ENCODE measurements at regions not wholly inside any gene's neighbourhood (a gene's known extent, or its start where the extent isn't known, plus 50 kb on each side); places are given as distances from the start of the nearest gene placed in this dataset.

DNA sequence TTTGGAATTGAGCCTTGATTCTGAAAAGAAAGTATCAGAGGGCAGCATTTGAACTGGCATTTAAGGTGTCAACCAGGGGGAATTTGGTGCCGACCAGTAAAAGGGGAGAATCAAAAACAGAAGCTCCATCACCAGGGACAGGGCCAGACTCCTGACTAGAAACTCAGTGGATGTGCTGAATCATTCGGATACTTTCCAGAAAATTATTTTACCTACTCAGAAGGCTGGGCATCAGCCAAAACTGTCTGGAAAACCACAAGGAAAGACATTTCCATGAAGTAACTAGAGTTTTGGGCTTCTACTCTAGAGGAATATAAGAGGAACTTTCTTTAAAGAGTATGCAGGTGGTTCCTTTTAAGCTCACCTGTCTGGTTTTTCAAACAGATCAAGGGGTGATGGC, 756.6 kb downstream of the RNF144A start:
- H3K4me1 ChIP-seq = peaks cover 0 to 3% (median 0%) of the 10 kb centered on the region in 4 donors
- in situ Hi-C loops (cut with MboI; ENCODE audit: low pct_ligation_motif_present in 1 of 4, low pct_unique_long_range_greater_than_20kb in 1 of 4, low sequenced_read_pairs in 3 of 4) (loop anchor here in 1 of 4 donors (10.0 kb wide), 1 partner anchor 249 kb away; no protein-coding TSS in a partner anchor), intact Hi-C loops (cut with DNase I; ENCODE audit: low total_unique reads) (no loop called here)
- H3K27me3 ChIP-seq = no peaks in the 10 kb centered on the region
- H3K4me3 ChIP-seq = no peak overlapping the region
- TF ChIP-seq POLR2A (IDR thresholded peaks at IDR 0.05) (no peak), EP300 (IDR thresholded peaks at IDR 0.05; ENCODE audit: low read depth) (no peak), POLR2AphosphoS5 (IDR thresholded peaks at IDR 0.05) (no peak)
- TF ChIP-seq, protein P1, sequence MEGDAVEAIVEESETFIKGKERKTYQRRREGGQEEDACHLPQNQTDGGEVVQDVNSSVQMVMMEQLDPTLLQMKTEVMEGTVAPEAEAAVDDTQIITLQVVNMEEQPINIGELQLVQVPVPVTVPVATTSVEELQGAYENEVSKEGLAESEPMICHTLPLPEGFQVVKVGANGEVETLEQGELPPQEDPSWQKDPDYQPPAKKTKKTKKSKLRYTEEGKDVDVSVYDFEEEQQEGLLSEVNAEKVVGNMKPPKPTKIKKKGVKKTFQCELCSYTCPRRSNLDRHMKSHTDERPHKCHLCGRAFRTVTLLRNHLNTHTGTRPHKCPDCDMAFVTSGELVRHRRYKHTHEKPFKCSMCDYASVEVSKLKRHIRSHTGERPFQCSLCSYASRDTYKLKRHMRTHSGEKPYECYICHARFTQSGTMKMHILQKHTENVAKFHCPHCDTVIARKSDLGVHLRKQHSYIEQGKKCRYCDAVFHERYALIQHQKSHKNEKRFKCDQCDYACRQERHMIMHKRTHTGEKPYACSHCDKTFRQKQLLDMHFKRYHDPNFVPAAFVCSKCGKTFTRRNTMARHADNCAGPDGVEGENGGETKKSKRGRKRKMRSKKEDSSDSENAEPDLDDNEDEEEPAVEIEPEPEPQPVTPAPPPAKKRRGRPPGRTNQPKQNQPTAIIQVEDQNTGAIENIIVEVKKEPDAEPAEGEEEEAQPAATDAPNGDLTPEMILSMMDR (IDR thresholded peaks at IDR 0.05) = no peak
- H3K9me3 ChIP-seq = no peaks in the 10 kb centered on the region
- WGBS, 2 donors (ENCODE audit: low coverage in 1 of 2) = 81 to 90% methylated on average over 2 of the region's 2 CpGs
- H3K36me3 ChIP-seq = no peaks in the 10 kb centered on the region
- peak overlapping the region in 1 of 4 donors; percentile 12 for H3K27ac ChIP-seq
- no peak for DNase-seq

DNA sequence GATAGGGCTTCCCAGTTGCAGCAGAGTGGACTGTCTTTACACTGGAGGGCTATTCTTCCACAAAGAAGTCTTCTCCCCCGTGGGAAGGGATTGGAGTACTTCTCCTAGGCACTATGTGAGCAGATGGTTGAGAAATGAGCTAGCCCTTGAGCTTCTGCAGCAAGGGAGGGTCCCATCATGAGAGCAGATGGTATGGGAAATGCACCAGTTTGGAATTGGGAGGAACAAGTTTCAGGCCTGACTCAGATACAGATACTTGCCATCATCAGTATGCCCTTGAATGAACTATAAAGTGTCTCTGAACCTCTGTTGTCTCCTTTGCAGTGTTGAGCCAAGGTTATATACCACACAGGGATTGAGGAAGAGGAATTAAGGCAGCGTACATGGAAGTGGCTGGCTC, 757.4 kb downstream of the RNF144A start:
- DNase-seq = no peak
- WGBS, 2 donors (ENCODE audit: low coverage in 1 of 2) = 67 to 86% methylated on average over 2 of the region's 2 CpGs
- Histone ChIP-seq H3K4me3 (no peak overlapping the region), H3K36me3 (no peaks in the 10 kb centered on the region), H3K9me3 (no peaks in the 10 kb centered on the region), H3K4me1 (peaks cover 0 to 3% (median 0%) of the 10 kb centered on the region in 4 donors), H3K27ac (no peak overlapping the region), H3K27me3 (no peaks in the 10 kb centered on the region)
- no peak for TF ChIP-seq POLR2AphosphoS5 (IDR thresholded peaks at IDR 0.05)
- no peak for TF ChIP-seq EP300 (IDR thresholded peaks at IDR 0.05; ENCODE audit: low read depth)
- TF ChIP-seq, protein P1 (IDR thresholded peaks at IDR 0.05) = no peak
- no peak for TF ChIP-seq POLR2A (IDR thresholded peaks at IDR 0.05)
- in situ Hi-C loops (cut with MboI; ENCODE audit: low pct_ligation_motif_present in 1 of 4, low pct_unique_long_range_greater_than_20kb in 1 of 4, low sequenced_read_pairs in 3 of 4) (loop anchor here in 1 of 4 donors (10.0 kb wide), 1 partner anchor 250 kb away; no protein-coding TSS in a partner anchor), intact Hi-C loops (cut with DNase I; ENCODE audit: low total_unique reads) (no loop called here)

DNA sequence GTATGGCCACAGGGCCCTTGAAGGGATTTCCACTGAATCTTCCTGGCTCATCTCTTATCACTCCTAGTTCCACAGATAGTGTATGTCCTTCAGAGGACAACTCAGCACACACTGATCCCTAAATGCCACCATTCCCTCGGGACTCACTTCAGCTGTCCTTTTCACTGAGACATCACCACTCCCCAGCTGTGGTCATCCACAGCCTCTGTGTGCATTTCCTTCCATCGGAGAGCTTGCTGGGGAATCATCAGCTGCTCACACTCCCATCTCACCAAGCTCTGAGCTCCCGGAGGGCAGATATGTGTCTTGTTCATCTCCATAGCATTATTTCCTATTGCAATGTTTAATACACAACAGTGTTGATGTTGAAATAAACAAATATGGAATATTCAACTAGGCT, 759.5 kb downstream of the RNF144A start:
- no peaks in the 10 kb centered on the region for H3K27me3 ChIP-seq
- H3K4me1 ChIP-seq = peaks cover 0 to 3% (median 0%) of the 10 kb centered on the region in 4 donors
- intact Hi-C loops (cut with DNase I; ENCODE audit: low total_unique reads) = no loop called here
- in situ Hi-C loops (cut with MboI; ENCODE audit: low pct_ligation_motif_present in 1 of 4, low pct_unique_long_range_greater_than_20kb in 1 of 4, low sequenced_read_pairs in 3 of 4) = loop anchor here in 1 of 4 donors (10.0 kb wide), 1 partner anchor 252 kb away; no protein-coding TSS in a partner anchor
- H3K36me3 ChIP-seq = no peaks in the 10 kb centered on the region
- no peak for DNase-seq
- no peak overlapping the region for H3K27ac ChIP-seq
- WGBS, 2 donors (ENCODE audit: low coverage in 1 of 2) = 69 to 90% methylated on average over 2 to 3 of the region's 3 CpGs
- no peak overlapping the region for H3K4me3 ChIP-seq
- TF ChIP-seq POLR2A (IDR thresholded peaks at IDR 0.05) (no peak), EP300 (IDR thresholded peaks at IDR 0.05; ENCODE audit: low read depth) (no peak), POLR2AphosphoS5 (IDR thresholded peaks at IDR 0.05) (no peak)
- TF ChIP-seq, protein P1 (IDR thresholded peaks at IDR 0.05) = no peak
- no peaks in the 10 kb centered on the region for H3K9me3 ChIP-seq

DNA sequence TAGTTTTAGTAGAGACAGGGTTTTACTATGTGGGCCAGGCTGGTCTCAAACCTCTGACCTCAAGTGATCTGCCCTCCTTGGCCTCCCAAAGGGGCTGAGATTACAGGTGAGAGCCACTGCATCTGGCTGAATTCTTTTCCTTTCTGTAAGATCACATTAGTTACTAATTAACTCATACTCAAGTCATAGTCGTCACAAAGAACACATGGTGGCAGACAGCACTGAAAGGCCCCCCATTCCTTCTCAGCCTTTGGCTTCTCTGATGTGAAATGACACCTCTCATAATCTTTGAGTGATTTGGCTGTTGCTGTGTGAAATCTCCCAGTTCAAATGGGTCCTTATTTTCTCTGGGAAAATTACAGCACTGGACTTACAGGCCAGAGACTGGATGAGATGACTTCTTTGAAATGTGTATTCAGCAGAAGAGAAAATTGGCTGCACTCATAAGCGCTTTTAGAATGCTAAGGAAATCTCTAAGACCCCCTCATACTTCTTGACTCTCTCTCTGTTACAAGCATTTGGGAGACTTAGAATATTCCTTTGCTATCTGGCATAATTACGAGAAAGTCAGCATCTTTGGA, 764.8 kb downstream of the RNF144A start:
- Histone ChIP-seq H3K27ac (no peak overlapping the region), H3K9me3 (no peaks in the 10 kb centered on the region), H3K4me1 (no peaks in the 10 kb centered on the region), H3K36me3 (no peaks in the 10 kb centered on the region), H3K4me3 (no peak overlapping the region), H3K27me3 (no peaks in the 10 kb centered on the region)
- DNase-seq = no peak
- in situ Hi-C loops (cut with MboI; ENCODE audit: low pct_ligation_motif_present in 1 of 4, low pct_unique_long_range_greater_than_20kb in 1 of 4, low sequenced_read_pairs in 3 of 4) = no loop called here
- intact Hi-C loops (cut with DNase I; ENCODE audit: low total_unique reads) = loop anchor here (5.0 kb wide), 1 partner anchor 815 kb away; the partner anchor contains the start of gene CMPK2
- WGBS, 2 donors (ENCODE audit: low coverage in 1 of 2) = 75 to 88% methylated on average over 1 to 3 of the region's 3 CpGs
- no peak for TF ChIP-seq EP300 (IDR thresholded peaks at IDR 0.05; ENCODE audit: low read depth)
- no peak for TF ChIP-seq POLR2AphosphoS5 (IDR thresholded peaks at IDR 0.05)
- TF ChIP-seq, protein P1 (IDR thresholded peaks at IDR 0.05) = no peak
- TF ChIP-seq POLR2A (IDR thresholded peaks at IDR 0.05) = no peak
